ENCODE measurements at regions not wholly inside any gene's neighbourhood (a gene's known extent, or its start where the extent isn't known, plus 50 kb on each side); places are given as distances from the start of the nearest gene placed in this dataset.

- Histone ChIP-seq H3K4me3 (no peak overlapping the region), H3K27ac (no peak overlapping the region), H3K36me3 (no peaks in the 10 kb centered on the region), H3K4me1 (no peaks in the 10 kb centered on the region), H3K27me3 (ENCODE audit: low read depth) (no peaks in the 10 kb centered on the region), H3K9me3 (no peaks in the 10 kb centered on the region)
- TF ChIP-seq CTCF (IDR thresholded peaks at IDR 0.05): no peak
- ATAC-seq (no peak), DNase-seq (no peak)
- intact Hi-C loops (cut with DNase I): no loop called here
These were observed 1227.7 kb downstream of the EFNB2 start for GRCh38 chr13:105307776-105308175.

- Histone ChIP-seq H3K4me3 (no peak overlapping the region), H3K9me3 (no peaks in the 10 kb centered on the region), H3K27ac (no peak overlapping the region), H3K27me3 (ENCODE audit: low read depth) (no peaks in the 10 kb centered on the region), H3K4me1 (no peaks in the 10 kb centered on the region), H3K36me3 (no peaks in the 10 kb centered on the region)
- ATAC-seq (no peak), DNase-seq (no peak)
- no peak for TF ChIP-seq CTCF (IDR thresholded peaks at IDR 0.05)
- intact Hi-C loops (cut with DNase I): no loop called here
These were observed 1237.6 kb downstream of the EFNB2 start for GRCh38 chr13:105297839-105298238.

GRCh38 chr13:105291987-105292386 lies 1243.5 kb downstream of the EFNB2 start:
- no peak overlapping the region for H3K4me3 ChIP-seq
- ATAC-seq: no peak
- H3K9me3 ChIP-seq: no peaks in the 10 kb centered on the region
- no peaks in the 10 kb centered on the region for H3K4me1 ChIP-seq
- no peak overlapping the region for H3K27ac ChIP-seq
- intact Hi-C loops (cut with DNase I): no loop called here
- no peaks in the 10 kb centered on the region for H3K36me3 ChIP-seq
- no peak for TF ChIP-seq CTCF (IDR thresholded peaks at IDR 0.05)
- no peaks in the 10 kb centered on the region for H3K27me3 ChIP-seq (ENCODE audit: low read depth)
- no peak for DNase-seq

GRCh38 chr13:105290596-105290995 lies 1244.9 kb downstream of the EFNB2 start:
- no peaks in the 10 kb centered on the region for H3K4me1 ChIP-seq
- DNase-seq (no peak), ATAC-seq (no peak)
- no peaks in the 10 kb centered on the region for H3K36me3 ChIP-seq
- no peaks in the 10 kb centered on the region for H3K9me3 ChIP-seq
- H3K4me3 ChIP-seq: no peak overlapping the region
- no peaks in the 10 kb centered on the region for H3K27me3 ChIP-seq (ENCODE audit: low read depth)
- no peak overlapping the region for H3K27ac ChIP-seq
- no peak for TF ChIP-seq CTCF (IDR thresholded peaks at IDR 0.05)
- intact Hi-C loops (cut with DNase I): no loop called here

GRCh38 chr13:105285526-105285925 lies 1249.9 kb downstream of the EFNB2 start:
- no peak for TF ChIP-seq CTCF (IDR thresholded peaks at IDR 0.05)
- H3K4me1 ChIP-seq: no peaks in the 10 kb centered on the region
- no peaks in the 10 kb centered on the region for H3K36me3 ChIP-seq
- intact Hi-C loops (cut with DNase I): no loop called here
- H3K27ac ChIP-seq: no peak overlapping the region
- no peaks in the 10 kb centered on the region for H3K9me3 ChIP-seq
- no peaks in the 10 kb centered on the region for H3K27me3 ChIP-seq (ENCODE audit: low read depth)
- no peak for ATAC-seq
- H3K4me3 ChIP-seq: no peak overlapping the region
- no peak for DNase-seq
